Right cardiac atrium (tissue), 5 donors: ENCODE measurements at regions not wholly inside any gene's neighbourhood (a gene's known extent, or its start where the extent isn't known, plus 50 kb on each side); places are given as distances from the start of the nearest gene placed in this dataset.

Experiments
- ATAC-seq, 2 donors: fragments of 200-7000 bp; cut with Tn5 transposase; one replicate each; pipeline versions ENCODE4 v1.8.0 to v1.9.1; 2020; ENCODE audit warnings: moderate library complexity in 2 of 2, mild to moderate bottlenecking in 1 of 2
- DNase-seq, 3 donors: peaks; one replicate each; pipeline ENCODE4 v3.0.0-alpha.2; 2020
- H3K27ac ChIP-seq: one replicate; pipeline ENCODE4 v1.5.1; 2013; ENCODE audit warnings: mild to moderate bottlenecking, low read length, control low read depth, moderate library complexity
- H3K27me3 ChIP-seq: one replicate; pipeline ENCODE4 v1.6.1; 2013; ENCODE audit not compliant: control insufficient read depth, insufficient read depth
- H3K4me1 ChIP-seq: one replicate; pipeline ENCODE4 v1.6.1; 2013; ENCODE audit warnings: low read length; ENCODE audit not compliant: control insufficient read depth, insufficient read depth
- H3K4me3 ChIP-seq: one replicate; pipeline ENCODE4 v1.5.1; 2013; ENCODE audit warnings: low read length, control low read depth
- H3K9me3 ChIP-seq: one replicate; pipeline ENCODE4 v1.6.1; 2013; ENCODE audit warnings: low read length; ENCODE audit not compliant: control insufficient read depth
- WGBS: extraction: QIAGEN DNeasy Blood & Tissue Kit; methylation state at CpG from one replicate; pipeline ENCODE4 v1.1.7; 2013; 5-methylcytosine and 5-hydroxymethylcytosine counted together
- intact Hi-C, 4 donors: fragments of 100-400 bp; cut with DNase I; formaldehyde crosslinking; loops; one replicate each; pipeline versions ENCODE4 v1.11.0 to v1.14.0; 2022 to 2023
- donor health status: healthy with polysubstance abuse.
- donor health status: DM: no; HTN: yes; CAD: no.
- donor health status: DM: no; HTN: no; CAD: no.
- donor health status: DM: no; HTN: yes; CAD: no; lungs with severe emphysema.
- donor health status: DM: yes; HTN: yes; CAD: no.

- intact Hi-C loops: no loop called here
- ATAC-seq (no peak), DNase-seq (no peak)
- H3K27ac ChIP-seq: no peak overlapping the region
- no peaks in the 10 kb centered on the region for H3K27me3 ChIP-seq
- H3K4me3 ChIP-seq: no peak overlapping the region
- WGBS: 48% methylated on average over 2 of the region's 2 CpGs
- no peaks in the 10 kb centered on the region for H3K4me1 ChIP-seq
- H3K9me3 ChIP-seq: peaks cover 2% of the 10 kb centered on the region
Observed at GRCh38 chr5:29662876-29663275, 1530.6 kb upstream of the CDH6 start.

- no peak for DNase-seq
- no peak for ATAC-seq
- H3K9me3 ChIP-seq: no peaks in the 10 kb centered on the region
- no peak overlapping the region for H3K4me3 ChIP-seq
- WGBS: 23% methylated on average over 1 of the region's 1 CpG
- H3K4me1 ChIP-seq: no peaks in the 10 kb centered on the region
- H3K27me3 ChIP-seq: no peaks in the 10 kb centered on the region
- intact Hi-C loops: no loop called here
- no peak overlapping the region for H3K27ac ChIP-seq
Observed at GRCh38 chr5:29654954-29655353, 1538.5 kb upstream of the CDH6 start.

- Histone ChIP-seq H3K4me1 (no peaks in the 10 kb centered on the region), H3K27ac (no peak overlapping the region), H3K27me3 (no peaks in the 10 kb centered on the region), H3K9me3 (no peaks in the 10 kb centered on the region), H3K4me3 (no peak overlapping the region)
- DNase-seq: no peak
- no peak for ATAC-seq
- WGBS: 59% methylated on average over 2 of the region's 2 CpGs
- intact Hi-C loops: no loop called here
Observed at GRCh38 chr5:29649321-29649720, 1544.2 kb upstream of the CDH6 start.

- intact Hi-C loops: no loop called here
- no peak for ATAC-seq
Observed at GRCh38 chr5:29642601-29643000, 1550.9 kb upstream of the CDH6 start.

GRCh38 chr5:29614206-29614605 lies 1579.3 kb upstream of the CDH6 start:
- intact Hi-C loops: no loop called here
- Histone ChIP-seq H3K9me3 (peaks cover 3% of the 10 kb centered on the region), H3K27ac (no peak overlapping the region), H3K27me3 (no peaks in the 10 kb centered on the region), H3K4me1 (no peaks in the 10 kb centered on the region), H3K4me3 (no peak overlapping the region)
- 75% methylated on average over 2 of the region's 2 CpGs for WGBS
- DNase-seq: no peak
- ATAC-seq: no peak

More at GRCh38 chr5:29642601-29643000, 1550.9 kb upstream of the CDH6 start:
- Histone ChIP-seq H3K27ac (no peak overlapping the region), H3K4me1 (no peaks in the 10 kb centered on the region), H3K4me3 (no peak overlapping the region), H3K9me3 (no peaks in the 10 kb centered on the region), H3K27me3 (no peaks in the 10 kb centered on the region)
- DNase-seq: no peak

GRCh38 chr5:29588236-29588635 lies 1605.2 kb upstream of the CDH6 start:
- no peaks in the 10 kb centered on the region for H3K4me1 ChIP-seq
- no peak for DNase-seq
- H3K9me3 ChIP-seq: peaks cover 2% of the 10 kb centered on the region
- intact Hi-C loops: no loop called here
- no peaks in the 10 kb centered on the region for H3K27me3 ChIP-seq
- no peak for ATAC-seq
- no peak overlapping the region for H3K27ac ChIP-seq
- H3K4me3 ChIP-seq: no peak overlapping the region

GRCh38 chr5:29587832-29588231 lies 1605.7 kb upstream of the CDH6 start:
- H3K9me3 ChIP-seq: peaks cover 2% of the 10 kb centered on the region
- WGBS: 80% methylated on average over 2 of the region's 2 CpGs

GRCh38 chr5:29568028-29568427 lies 1625.5 kb upstream of the CDH6 start:
- Histone ChIP-seq H3K4me3 (no peak overlapping the region), H3K4me1 (no peaks in the 10 kb centered on the region), H3K9me3 (no peaks in the 10 kb centered on the region), H3K27ac (no peak overlapping the region), H3K27me3 (no peaks in the 10 kb centered on the region)
- ATAC-seq (no peak), DNase-seq (no peak)
- intact Hi-C loops: no loop called here
- WGBS: 11% methylated on average over 2 of the region's 2 CpGs

More at GRCh38 chr5:29587832-29588231, 1605.7 kb upstream of the CDH6 start:
- ATAC-seq: no peak
- Histone ChIP-seq H3K4me3 (no peak overlapping the region), H3K27ac (no peak overlapping the region), H3K27me3 (no peaks in the 10 kb centered on the region), H3K4me1 (no peaks in the 10 kb centered on the region)
- intact Hi-C loops: no loop called here
- DNase-seq: no peak

- ATAC-seq (no peak), DNase-seq (no peak)
- Histone ChIP-seq H3K9me3 (peaks cover 4% of the 10 kb centered on the region), H3K27ac (no peak overlapping the region), H3K27me3 (no peaks in the 10 kb centered on the region), H3K4me3 (no peak overlapping the region), H3K4me1 (no peaks in the 10 kb centered on the region)
- WGBS: 69% methylated on average over 4 of the region's 4 CpGs
- intact Hi-C loops: no loop called here
Observed at GRCh38 chr5:29561564-29561963, 1631.9 kb upstream of the CDH6 start.

- intact Hi-C loops: no loop called here
- no peak overlapping the region for H3K4me3 ChIP-seq
- 23% methylated on average over 2 of the region's 2 CpGs for WGBS
- DNase-seq (no peak), ATAC-seq (no peak)
- no peaks in the 10 kb centered on the region for H3K4me1 ChIP-seq
- no peaks in the 10 kb centered on the region for H3K27me3 ChIP-seq
- H3K9me3 ChIP-seq: no peaks in the 10 kb centered on the region
- H3K27ac ChIP-seq: no peak overlapping the region
Observed at GRCh38 chr5:29550523-29550922, 1643.0 kb upstream of the CDH6 start.

- WGBS: 86% methylated on average over 7 of the region's 7 CpGs
- Histone ChIP-seq H3K9me3 (no peaks in the 10 kb centered on the region), H3K27me3 (no peaks in the 10 kb centered on the region), H3K4me1 (no peaks in the 10 kb centered on the region), H3K4me3 (no peak overlapping the region), H3K27ac (no peak overlapping the region)
- no peak for ATAC-seq
- intact Hi-C loops: no loop called here
- DNase-seq: no peak
Observed at GRCh38 chr5:29548262-29548661, 1645.2 kb upstream of the CDH6 start.

GRCh38 chr5:29547236-29547865 lies 1646.1 kb upstream of the CDH6 start:
- WGBS: 43% methylated on average over 6 of the region's 6 CpGs
- no peak for ATAC-seq
- no peak for DNase-seq
- no peaks in the 10 kb centered on the region for H3K27me3 ChIP-seq
- intact Hi-C loops: no loop called here
- H3K4me1 ChIP-seq: no peaks in the 10 kb centered on the region
- no peak overlapping the region for H3K27ac ChIP-seq
- no peak overlapping the region for H3K4me3 ChIP-seq
- no peaks in the 10 kb centered on the region for H3K9me3 ChIP-seq
